ENCODE measurements at regions not wholly inside any gene's neighbourhood (a gene's known extent, or its start where the extent isn't known, plus 50 kb on each side); places are given as distances from the start of the nearest gene placed in this dataset.

DNA sequence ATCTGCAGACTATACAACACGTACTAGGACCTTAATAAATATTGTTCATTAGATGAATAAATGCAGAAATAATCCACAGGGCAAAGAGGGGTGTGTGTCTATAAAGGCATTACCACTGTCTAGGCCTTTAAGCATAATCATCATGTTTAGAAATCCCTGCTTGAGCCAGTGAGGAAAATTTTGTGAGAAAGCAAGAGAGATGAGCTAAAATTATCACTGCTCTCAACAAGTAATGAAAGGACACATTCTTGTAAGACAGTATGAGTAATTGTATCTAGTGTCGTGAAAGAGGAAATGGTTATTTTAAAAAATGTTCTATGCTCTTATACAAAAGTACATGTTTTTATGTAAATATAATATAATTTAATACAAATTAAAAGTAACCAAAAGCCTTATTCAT is 1699.4 kb downstream of the PCDH9 start:
- no peak for DNase-seq
- dilution Hi-C loops (cut with HindIII; ENCODE audit: low sequenced_read_pairs, unreplicated experiment): no loop called here

More for the DNA sequence above, 1699.4 kb downstream of the PCDH9 start:
- H3K23ac ChIP-seq (ENCODE audit: low read depth, low read length): no peak overlapping the region
- H4K20me1 ChIP-seq (ENCODE audit: insufficient read depth, low read length): no peaks in the 10 kb centered on the region
- no peak overlapping the region for H3K4me2 ChIP-seq (ENCODE audit: low read depth, low read length)
- no peak overlapping the region for H3K14ac ChIP-seq (replicated peaks; ENCODE audit: low read depth, low read length)
- no peaks in the 10 kb centered on the region for H3K27me3 ChIP-seq (ENCODE audit: control insufficient read depth, insufficient read depth, low read length)
- no CpG with 5 or more reads among the region's 2 CpGs for WGBS, 2 experiments (ENCODE audit: extremely low coverage in 2 of 2, insufficient read length in 1 of 2)
- H2BK20ac ChIP-seq (ENCODE audit: low read depth, low read length): no peak overlapping the region
- intact Hi-C loops (cut with micrococcal nuclease): no loop called here
- H3K9ac ChIP-seq (ENCODE audit: low read depth, low read length): no peak overlapping the region
- no peaks in the 10 kb centered on the region for H3K36me3 ChIP-seq (ENCODE audit: control insufficient read depth, insufficient read depth, low read length)
- no peak overlapping the region for H4K5ac ChIP-seq (ENCODE audit: low read depth, low read length)
- ChIA-PET CTCF (no interaction called here), POLR2A (ENCODE audit: unreplicated experiment) (no interaction called here)
- H3K27ac ChIP-seq (ENCODE audit: insufficient read depth, low read length): no peak overlapping the region
- H3K9me3 ChIP-seq (ENCODE audit: control insufficient read depth, insufficient read depth, low read length): no peaks in the 10 kb centered on the region
- no TSS peak for BruUV-seq (replicated peaks)
- no peak overlapping the region for H4K8ac ChIP-seq (ENCODE audit: low read depth in 2 of 2, low read length in 2 of 2)
- no peak overlapping the region for H2BK15ac ChIP-seq (ENCODE audit: low read depth, low read length)
- H3K4me3 ChIP-seq (ENCODE audit: insufficient read depth, low read depth, low read length): no peak overlapping the region
- no peaks in the 10 kb centered on the region for H3K4me1 ChIP-seq (ENCODE audit: control insufficient read depth, insufficient read depth, low read length)
- TF ChIP-seq RAD21 (IDR thresholded peaks at IDR 0.05; ENCODE audit: low read length) (no peak), USF2 (IDR thresholded peaks at IDR 0.05; ENCODE audit: low read depth, low read length) (no peak), CHD1 (IDR thresholded peaks at IDR 0.05; ENCODE audit: low read depth, low read length) (no peak), POLR2A (IDR thresholded peaks at IDR 0.05; ENCODE audit: low read depth, low read length) (no peak), RCOR1 (IDR thresholded peaks at IDR 0.05; ENCODE audit: insufficient replicate concordance, low read length) (no peak), RFX5 (IDR thresholded peaks at IDR 0.05; ENCODE audit: low read depth, low read length) (no peak), NFE2L2 (IDR thresholded peaks at IDR 0.05; ENCODE audit: low read depth, low read length) (no peak), SMC3 (IDR thresholded peaks at IDR 0.05; ENCODE audit: low read depth, low read length) (no peak)
- TF ChIP-seq, protein P1, sequence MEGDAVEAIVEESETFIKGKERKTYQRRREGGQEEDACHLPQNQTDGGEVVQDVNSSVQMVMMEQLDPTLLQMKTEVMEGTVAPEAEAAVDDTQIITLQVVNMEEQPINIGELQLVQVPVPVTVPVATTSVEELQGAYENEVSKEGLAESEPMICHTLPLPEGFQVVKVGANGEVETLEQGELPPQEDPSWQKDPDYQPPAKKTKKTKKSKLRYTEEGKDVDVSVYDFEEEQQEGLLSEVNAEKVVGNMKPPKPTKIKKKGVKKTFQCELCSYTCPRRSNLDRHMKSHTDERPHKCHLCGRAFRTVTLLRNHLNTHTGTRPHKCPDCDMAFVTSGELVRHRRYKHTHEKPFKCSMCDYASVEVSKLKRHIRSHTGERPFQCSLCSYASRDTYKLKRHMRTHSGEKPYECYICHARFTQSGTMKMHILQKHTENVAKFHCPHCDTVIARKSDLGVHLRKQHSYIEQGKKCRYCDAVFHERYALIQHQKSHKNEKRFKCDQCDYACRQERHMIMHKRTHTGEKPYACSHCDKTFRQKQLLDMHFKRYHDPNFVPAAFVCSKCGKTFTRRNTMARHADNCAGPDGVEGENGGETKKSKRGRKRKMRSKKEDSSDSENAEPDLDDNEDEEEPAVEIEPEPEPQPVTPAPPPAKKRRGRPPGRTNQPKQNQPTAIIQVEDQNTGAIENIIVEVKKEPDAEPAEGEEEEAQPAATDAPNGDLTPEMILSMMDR (conservative IDR thresholded peaks at IDR 0.05; ENCODE audit: low read depth, low read length): no peak
- TF ChIP-seq, protein P2, sequence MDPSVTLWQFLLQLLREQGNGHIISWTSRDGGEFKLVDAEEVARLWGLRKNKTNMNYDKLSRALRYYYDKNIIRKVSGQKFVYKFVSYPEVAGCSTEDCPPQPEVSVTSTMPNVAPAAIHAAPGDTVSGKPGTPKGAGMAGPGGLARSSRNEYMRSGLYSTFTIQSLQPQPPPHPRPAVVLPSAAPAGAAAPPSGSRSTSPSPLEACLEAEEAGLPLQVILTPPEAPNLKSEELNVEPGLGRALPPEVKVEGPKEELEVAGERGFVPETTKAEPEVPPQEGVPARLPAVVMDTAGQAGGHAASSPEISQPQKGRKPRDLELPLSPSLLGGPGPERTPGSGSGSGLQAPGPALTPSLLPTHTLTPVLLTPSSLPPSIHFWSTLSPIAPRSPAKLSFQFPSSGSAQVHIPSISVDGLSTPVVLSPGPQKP (IDR thresholded peaks at IDR 0.05; ENCODE audit: borderline replicate concordance, low read depth, low read length): no peak
- no peak overlapping the region for H3K56ac ChIP-seq (ENCODE audit: extremely low read depth, insufficient read depth, low read length)
- H3K79me1 ChIP-seq (ENCODE audit: low read depth in 1 of 2, low read length in 2 of 2): no peaks in the 10 kb centered on the region
- H2BK5ac ChIP-seq (ENCODE audit: low read depth, low read length, poor library complexity, severe bottlenecking): no peak overlapping the region
- in situ Hi-C loops (cut with MboI; ENCODE audit: low sequenced_read_pairs): no loop called here
- H2AK9ac ChIP-seq (replicated peaks; ENCODE audit: low read depth, low read length, poor library complexity): no peak overlapping the region
- H3K18ac ChIP-seq (ENCODE audit: low read depth, low read length): no peak overlapping the region
- no peak overlapping the region for H2AK5ac ChIP-seq (ENCODE audit: low read depth, low read length)
- H2AFZ ChIP-seq (replicated peaks; ENCODE audit: low read length, poor library complexity): no peak overlapping the region
- H3K9me1 ChIP-seq (ENCODE audit: insufficient read depth, low read length): no peaks in the 10 kb centered on the region
- no peak for ATAC-seq (ENCODE audit: low read depth)
- no peak overlapping the region for H4K91ac ChIP-seq (ENCODE audit: insufficient read depth, low read depth, low read length)
- H3K4ac ChIP-seq (ENCODE audit: low read depth, low read length): no peak overlapping the region
- no peak overlapping the region for H2BK120ac ChIP-seq (ENCODE audit: low read depth, low read length)
